ENCODE measurements at regions not wholly inside any gene's neighbourhood (a gene's known extent, or its start where the extent isn't known, plus 50 kb on each side); places are given as distances from the start of the nearest gene placed in this dataset.

DNA sequence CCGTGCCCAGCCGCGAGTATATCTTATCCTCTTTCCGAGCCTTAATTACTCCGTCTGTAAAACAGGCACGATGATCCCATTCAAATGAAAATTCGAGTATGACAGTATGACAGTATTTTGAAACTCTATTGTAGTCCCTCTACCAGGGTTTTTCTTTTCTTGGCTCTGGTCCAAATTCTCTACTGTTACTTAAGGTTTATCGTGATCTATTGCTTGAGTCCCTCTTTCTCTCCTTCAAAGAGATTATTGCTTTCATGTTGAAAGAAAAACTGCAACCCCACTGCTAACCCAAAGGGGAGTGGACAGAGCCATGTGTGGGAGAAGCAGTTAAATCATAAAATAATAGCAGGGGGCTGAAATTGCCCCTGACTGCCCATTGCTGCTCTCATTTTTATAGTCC, 1156.6 kb upstream of the AUTS2 start:
- Histone ChIP-seq H3K4me3 (no peak overlapping the region), H3K9ac (ENCODE audit: insufficient read length) (no peak overlapping the region)
- DNase-seq (ENCODE audit: low read depth, low spot score) = no peak

DNA sequence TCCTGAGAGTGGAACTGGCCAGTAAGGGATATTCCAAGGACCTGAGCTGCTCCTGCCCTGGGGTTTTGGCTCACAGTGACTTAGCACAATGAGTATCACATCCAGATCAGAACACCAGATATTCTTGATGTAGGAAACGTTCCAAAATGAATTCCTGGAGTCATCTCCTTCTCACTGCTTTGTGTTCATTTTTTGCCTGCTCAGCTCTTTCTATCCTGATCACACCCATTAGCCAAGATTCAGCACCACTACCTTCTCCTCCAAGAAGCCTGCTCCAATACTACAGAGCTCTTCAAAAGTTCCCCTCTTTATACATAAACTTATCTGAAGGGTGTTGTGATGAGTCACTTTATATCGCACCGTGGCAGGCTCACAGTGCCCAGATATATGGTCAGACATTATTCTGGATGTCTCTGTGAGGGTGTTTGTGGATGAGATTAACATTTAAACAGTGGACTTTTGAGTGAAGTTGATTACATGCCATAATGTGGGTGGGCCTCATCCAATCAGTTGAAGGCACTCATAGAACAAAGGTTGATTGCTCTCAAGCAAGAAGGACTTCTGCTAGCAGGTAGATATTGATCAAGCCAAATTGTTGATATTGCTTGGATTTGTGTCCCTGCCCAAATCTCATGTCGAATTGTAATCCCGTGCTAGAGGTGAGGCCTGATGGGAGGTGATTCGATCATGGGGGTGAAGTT, 1155.2 kb upstream of the AUTS2 start:
- no peak for TF ChIP-seq POLR2AphosphoS5 (IDR thresholded peaks at IDR 0.05; ENCODE audit: borderline replicate concordance, low read depth, low read length)
- no peak for TF ChIP-seq EZH2 (IDR thresholded peaks at IDR 0.05)
- TF ChIP-seq FOXP2 (optimal IDR thresholded peaks at IDR 0.05; ENCODE audit: control extremely low read depth, extremely low read length, insufficient read depth) = no peak
- Histone ChIP-seq H3K27ac (no peak overlapping the region), H3K9me3 (ENCODE audit: low read depth, low read length) (no peaks in the 10 kb centered on the region), H3K4me3 (no peak overlapping the region), H3K36me3 (ENCODE audit: insufficient read depth, low read length) (no peaks in the 10 kb centered on the region), H3K9ac (ENCODE audit: insufficient read length) (no peak overlapping the region)
- DNase-seq (ENCODE audit: low read depth, low spot score) = no peak

More for the DNA sequence above, 1156.6 kb upstream of the AUTS2 start:
- Histone ChIP-seq H3K9me3 (ENCODE audit: low read depth, low read length) (no peaks in the 10 kb centered on the region), H3K36me3 (ENCODE audit: insufficient read depth, low read length) (no peaks in the 10 kb centered on the region), H3K27ac (no peak overlapping the region)
- TF ChIP-seq EZH2 (IDR thresholded peaks at IDR 0.05) = no peak
- TF ChIP-seq POLR2AphosphoS5 (IDR thresholded peaks at IDR 0.05; ENCODE audit: borderline replicate concordance, low read depth, low read length) = no peak
- TF ChIP-seq FOXP2 (optimal IDR thresholded peaks at IDR 0.05; ENCODE audit: control extremely low read depth, extremely low read length, insufficient read depth) = no peak

- no peak for DNase-seq (ENCODE audit: low read depth, low spot score)
- H3K4me3 ChIP-seq = no peak overlapping the region
- no peaks in the 10 kb centered on the region for H3K36me3 ChIP-seq (ENCODE audit: insufficient read depth, low read length)
- TF ChIP-seq POLR2AphosphoS5 (IDR thresholded peaks at IDR 0.05; ENCODE audit: borderline replicate concordance, low read depth, low read length) (no peak), EZH2 (IDR thresholded peaks at IDR 0.05) (no peak), FOXP2 (optimal IDR thresholded peaks at IDR 0.05; ENCODE audit: control extremely low read depth, extremely low read length, insufficient read depth) (no peak)
- H3K9me3 ChIP-seq (ENCODE audit: low read depth, low read length) = no peaks in the 10 kb centered on the region
- H3K9ac ChIP-seq (ENCODE audit: insufficient read length) = no peak overlapping the region
- no peak overlapping the region for H3K27ac ChIP-seq
These were observed 1154.2 kb upstream of the AUTS2 start for GRCh38 chr7:68444042-68444441.

- Histone ChIP-seq H3K9me3 (ENCODE audit: low read depth, low read length) (no peaks in the 10 kb centered on the region), H3K27ac (no peak overlapping the region), H3K9ac (ENCODE audit: insufficient read length) (no peak overlapping the region), H3K36me3 (ENCODE audit: insufficient read depth, low read length) (no peaks in the 10 kb centered on the region), H3K4me3 (no peak overlapping the region)
- no peak for DNase-seq (ENCODE audit: low read depth, low spot score)
- TF ChIP-seq POLR2AphosphoS5 (IDR thresholded peaks at IDR 0.05; ENCODE audit: borderline replicate concordance, low read depth, low read length) (no peak), FOXP2 (optimal IDR thresholded peaks at IDR 0.05; ENCODE audit: control extremely low read depth, extremely low read length, insufficient read depth) (no peak), EZH2 (IDR thresholded peaks at IDR 0.05) (no peak)
These were observed 1153.3 kb upstream of the AUTS2 start for GRCh38 chr7:68444956-68445355.

- H3K4me3 ChIP-seq = no peak overlapping the region
- H3K27ac ChIP-seq = no peak overlapping the region
- TF ChIP-seq POLR2AphosphoS5 (IDR thresholded peaks at IDR 0.05; ENCODE audit: borderline replicate concordance, low read depth, low read length) (no peak), EZH2 (IDR thresholded peaks at IDR 0.05) (no peak), FOXP2 (optimal IDR thresholded peaks at IDR 0.05; ENCODE audit: control extremely low read depth, extremely low read length, insufficient read depth) (no peak)
- H3K9ac ChIP-seq (ENCODE audit: insufficient read length) = no peak overlapping the region
- no peaks in the 10 kb centered on the region for H3K9me3 ChIP-seq (ENCODE audit: low read depth, low read length)
- no peaks in the 10 kb centered on the region for H3K36me3 ChIP-seq (ENCODE audit: insufficient read depth, low read length)
- DNase-seq (ENCODE audit: low read depth, low spot score) = no peak
These were observed 1152.1 kb upstream of the AUTS2 start for GRCh38 chr7:68446183-68446582.

- TF ChIP-seq POLR2AphosphoS5 (IDR thresholded peaks at IDR 0.05; ENCODE audit: borderline replicate concordance, low read depth, low read length) (no peak), FOXP2 (optimal IDR thresholded peaks at IDR 0.05; ENCODE audit: control extremely low read depth, extremely low read length, insufficient read depth) (no peak), EZH2 (IDR thresholded peaks at IDR 0.05) (no peak)
- no peak overlapping the region for H3K4me3 ChIP-seq
These were observed 1149.2 kb upstream of the AUTS2 start for GRCh38 chr7:68449099-68449498.

GRCh38 chr7:68449816-68450215, 1148.5 kb upstream of the AUTS2 start:
- DNase-seq (ENCODE audit: low read depth, low spot score) = no peak
- no peak overlapping the region for H3K4me3 ChIP-seq
- no peak overlapping the region for H3K27ac ChIP-seq
- H3K9me3 ChIP-seq (ENCODE audit: low read depth, low read length) = no peaks in the 10 kb centered on the region
- TF ChIP-seq POLR2AphosphoS5 (IDR thresholded peaks at IDR 0.05; ENCODE audit: borderline replicate concordance, low read depth, low read length) (no peak), EZH2 (IDR thresholded peaks at IDR 0.05) (no peak), FOXP2 (optimal IDR thresholded peaks at IDR 0.05; ENCODE audit: control extremely low read depth, extremely low read length, insufficient read depth) (no peak)
- H3K36me3 ChIP-seq (ENCODE audit: insufficient read depth, low read length) = no peaks in the 10 kb centered on the region
- no peak overlapping the region for H3K9ac ChIP-seq (ENCODE audit: insufficient read length)

More at GRCh38 chr7:68449099-68449498, 1149.2 kb upstream of the AUTS2 start:
- H3K9ac ChIP-seq (ENCODE audit: insufficient read length) = no peak overlapping the region
- H3K27ac ChIP-seq = no peak overlapping the region
- DNase-seq (ENCODE audit: low read depth, low spot score) = no peak
- H3K9me3 ChIP-seq (ENCODE audit: low read depth, low read length) = no peaks in the 10 kb centered on the region
- H3K36me3 ChIP-seq (ENCODE audit: insufficient read depth, low read length) = no peaks in the 10 kb centered on the region

GRCh38 chr7:68454931-68455330, 1143.3 kb upstream of the AUTS2 start:
- Histone ChIP-seq H3K27ac (no peak overlapping the region), H3K9me3 (ENCODE audit: low read depth, low read length) (no peaks in the 10 kb centered on the region), H3K4me3 (no peak overlapping the region), H3K9ac (ENCODE audit: insufficient read length) (no peak overlapping the region), H3K36me3 (ENCODE audit: insufficient read depth, low read length) (no peaks in the 10 kb centered on the region)
- no peak for DNase-seq (ENCODE audit: low read depth, low spot score)
- TF ChIP-seq POLR2AphosphoS5 (IDR thresholded peaks at IDR 0.05; ENCODE audit: borderline replicate concordance, low read depth, low read length) (no peak), FOXP2 (optimal IDR thresholded peaks at IDR 0.05; ENCODE audit: control extremely low read depth, extremely low read length, insufficient read depth) (no peak), EZH2 (IDR thresholded peaks at IDR 0.05) (no peak)

DNA sequence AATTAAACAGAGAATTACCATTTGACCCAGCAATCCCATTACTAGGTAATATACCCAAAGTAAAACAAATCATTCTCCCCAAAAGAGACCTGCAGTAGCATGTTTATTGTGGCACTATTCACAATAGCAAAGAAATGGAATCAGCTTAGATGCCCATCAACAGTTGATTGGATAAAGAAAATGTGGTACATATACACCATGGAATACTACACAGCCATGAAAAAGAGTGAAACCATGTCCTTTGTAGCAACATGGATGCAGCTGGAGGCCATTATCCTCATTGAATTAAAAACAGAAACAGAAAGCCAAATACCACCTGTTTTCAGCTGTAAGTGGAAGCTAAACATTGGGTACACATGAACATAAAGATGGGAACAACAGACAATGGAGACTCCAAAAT, 1141.8 kb upstream of the AUTS2 start:
- no peak for TF ChIP-seq FOXP2 (optimal IDR thresholded peaks at IDR 0.05; ENCODE audit: control extremely low read depth, extremely low read length, insufficient read depth)
- TF ChIP-seq EZH2 (IDR thresholded peaks at IDR 0.05) = no peak
- TF ChIP-seq POLR2AphosphoS5 (IDR thresholded peaks at IDR 0.05; ENCODE audit: borderline replicate concordance, low read depth, low read length) = no peak

More for the DNA sequence above, 1141.8 kb upstream of the AUTS2 start:
- Histone ChIP-seq H3K9me3 (ENCODE audit: low read depth, low read length) (no peaks in the 10 kb centered on the region), H3K4me3 (no peak overlapping the region), H3K27ac (no peak overlapping the region), H3K9ac (ENCODE audit: insufficient read length) (no peak overlapping the region), H3K36me3 (ENCODE audit: insufficient read depth, low read length) (no peaks in the 10 kb centered on the region)
- DNase-seq (ENCODE audit: low read depth, low spot score) = no peak
